NCI-H2227 (cell line): ENCODE measurements at regions not wholly inside any gene's neighbourhood (a gene's known extent, or its start where the extent isn't known, plus 50 kb on each side); places are given as distances from the start of the nearest gene placed in this dataset.
"Not testable (repeated sequence)": the region's sequence is repeated elsewhere in the genome, so short reads cannot be mapped to it uniquely, and the experiment has no call there.

ENCODE experiments used
- DNase-seq: peaks from one replicate; lab custom pipeline; 2025; ENCODE audit not compliant: unreplicated experiment; lab: John Stamatoyannopoulos, UW

GRCh38 chr18:51447351-51448342 is 250.2 kb upstream of the MEX3C start:
- no peak for DNase-seq

GRCh38 chr18:51448949-51449348 is 251.5 kb upstream of the MEX3C start:
- no peak for DNase-seq

GRCh38 chr18:51453594-51453993 is 256.1 kb upstream of the MEX3C start:
- no peak for DNase-seq

GRCh38 chr18:51458861-51459260 is 261.4 kb upstream of the MEX3C start:
- no peak for DNase-seq

- DNase-seq, result no peak
Measured at GRCh38 chr18:51461956-51462355, 264.5 kb upstream of the MEX3C start.

GRCh38 chr18:51463483-51464136 is 266.1 kb upstream of the MEX3C start:
- no peak for DNase-seq

- DNase-seq, result no peak
Measured at GRCh38 chr18:51478908-51479307, 281.4 kb upstream of the MEX3C start.

- no peak for DNase-seq
Measured at GRCh38 chr18:51479736-51480135, 282.3 kb upstream of the MEX3C start.

GRCh38 chr18:51480407-51481261 is 283.2 kb upstream of the MEX3C start:
- DNase-seq, result no peak

- no peak for DNase-seq
Measured at GRCh38 chr18:51486735-51487366, 289.4 kb upstream of the MEX3C start.

- DNase-seq, result no peak
Measured at GRCh38 chr18:51490417-51490816, 292.9 kb upstream of the MEX3C start.

- DNase-seq, result no peak
Measured at GRCh38 chr18:51490860-51491259, 293.4 kb upstream of the MEX3C start.

- no peak for DNase-seq
Measured at GRCh38 chr18:51491678-51492372, 294.3 kb upstream of the MEX3C start.

- DNase-seq, result no peak
Measured at GRCh38 chr18:51498085-51498855, 300.8 kb upstream of the MEX3C start.

GRCh38 chr18:51503351-51503750 is 305.9 kb upstream of the MEX3C start:
- DNase-seq, result no peak

- DNase-seq, result no peak
Measured at GRCh38 chr18:51506811-51507210, 309.3 kb upstream of the MEX3C start.

GRCh38 chr18:51508410-51508809 is 310.9 kb upstream of the MEX3C start:
- not testable (repeated sequence) for DNase-seq

GRCh38 chr18:51510020-51510419 is 312.5 kb upstream of the MEX3C start:
- DNase-seq, result no peak

GRCh38 chr18:51513517-51513916 is 316.0 kb upstream of the MEX3C start:
- no peak for DNase-seq
